HG03025 (cell line): ENCODE measurements at regions not wholly inside any gene's neighbourhood (a gene's known extent, or its start where the extent isn't known, plus 50 kb on each side); places are given as distances from the start of the nearest gene placed in this dataset.

Experiments used
- ATAC-seq: cut with Tn5 transposase; IDR thresholded peaks from one replicate; pipeline ENCODE4 v1.9.1; 2021; ENCODE audit warnings: mild to moderate bottlenecking, moderate library complexity; ENCODE audit not compliant: unreplicated experiment, low FRiP score

DNA sequence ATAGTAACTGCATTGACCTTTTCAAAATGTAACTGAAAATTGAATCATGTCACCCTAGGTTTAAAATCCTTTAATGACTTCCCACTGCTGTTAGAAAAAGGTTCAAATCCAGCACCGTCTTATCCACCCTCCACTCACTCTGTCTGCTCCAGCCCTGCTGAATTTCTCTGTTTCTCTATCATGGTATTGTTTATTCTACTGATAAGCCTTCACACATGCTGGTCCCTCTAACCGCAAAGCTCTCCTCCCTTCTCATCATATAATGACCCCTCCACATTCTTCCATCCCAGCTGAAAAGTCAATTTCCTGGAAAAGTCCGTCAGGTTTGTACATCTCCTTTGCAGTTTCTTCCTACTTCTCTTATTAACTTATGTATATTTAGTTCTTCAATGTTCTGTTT is 389.2 kb upstream of the F9 start:
- no peak for ATAC-seq

GRCh38 chrX:139134316-139134715 is 396.2 kb upstream of the F9 start:
- no peak for ATAC-seq

DNA sequence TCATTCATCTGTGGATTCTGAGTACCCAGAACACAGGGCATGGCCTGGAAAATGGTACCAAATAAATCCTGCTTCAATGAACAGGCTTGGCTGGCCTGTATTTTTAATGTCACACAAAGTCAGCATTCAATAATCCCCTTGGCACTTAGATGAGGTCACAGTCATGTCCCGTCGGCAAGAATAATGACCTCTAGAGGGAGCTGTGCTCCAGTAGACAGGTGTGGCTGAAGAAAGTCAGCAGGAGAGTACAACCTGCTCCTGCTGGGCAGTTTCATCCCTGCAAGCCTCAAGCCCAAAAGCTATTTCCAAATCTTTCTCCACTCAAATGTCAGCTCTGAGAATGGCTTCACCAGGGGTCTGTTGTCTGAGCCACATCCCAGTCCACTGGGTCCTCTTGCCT is 404.0 kb upstream of the F9 start:
- peak; percentile 55 for ATAC-seq

GRCh38 chrX:139125916-139126315 is 404.6 kb upstream of the F9 start:
- no peak for ATAC-seq

DNA sequence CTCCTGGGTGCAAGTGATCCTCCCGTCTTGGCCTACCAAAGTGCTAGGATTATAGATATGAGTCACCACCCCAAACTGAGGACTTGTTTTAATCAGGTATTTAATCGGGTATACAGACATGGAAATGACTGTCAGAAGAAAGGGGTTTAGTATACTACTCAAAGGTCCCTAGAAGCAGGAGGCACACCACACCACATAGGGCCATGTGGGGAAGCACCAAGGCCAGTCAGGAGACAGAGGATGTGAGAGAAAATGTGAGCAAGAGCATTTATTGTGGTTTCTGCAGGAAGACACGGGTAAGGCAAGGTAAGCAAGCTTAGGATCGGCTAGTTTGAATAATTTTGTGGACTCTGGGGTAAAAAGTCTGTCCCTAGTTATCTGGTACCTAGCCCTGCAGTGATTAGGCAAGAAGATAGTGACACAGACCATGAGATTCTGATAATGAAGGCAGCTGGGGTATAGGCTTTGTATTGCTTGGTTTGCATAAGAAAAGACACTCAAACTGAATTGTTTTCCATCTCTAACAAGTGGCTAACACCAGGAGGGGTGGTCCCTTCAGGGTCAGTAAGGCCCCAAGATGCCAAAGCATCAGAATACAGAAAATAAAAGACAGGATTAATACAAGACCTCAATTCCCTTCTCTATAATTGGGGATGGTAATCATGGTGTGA is 408.8 kb upstream of the F9 start:
- ATAC-seq, result no peak

DNA sequence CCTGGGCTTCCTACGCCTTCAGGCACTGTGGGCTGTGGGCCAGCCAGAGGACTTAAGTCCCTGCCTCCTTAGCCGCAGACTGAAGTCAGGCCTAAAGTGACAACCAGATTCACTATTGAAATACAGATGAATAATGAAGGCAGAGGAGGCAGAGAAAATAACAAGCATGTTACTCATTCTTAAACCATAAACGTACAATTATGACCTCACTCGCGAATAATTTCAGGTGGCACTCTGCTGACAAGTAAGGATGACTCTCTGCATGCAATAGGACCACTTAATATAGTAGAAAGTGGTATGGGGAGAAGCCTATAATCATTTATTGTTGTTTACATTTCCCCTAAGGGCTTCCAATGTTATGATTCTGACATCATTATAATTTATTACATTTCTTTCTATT is 409.2 kb upstream of the FGF13 start:
- no peak for ATAC-seq

DNA sequence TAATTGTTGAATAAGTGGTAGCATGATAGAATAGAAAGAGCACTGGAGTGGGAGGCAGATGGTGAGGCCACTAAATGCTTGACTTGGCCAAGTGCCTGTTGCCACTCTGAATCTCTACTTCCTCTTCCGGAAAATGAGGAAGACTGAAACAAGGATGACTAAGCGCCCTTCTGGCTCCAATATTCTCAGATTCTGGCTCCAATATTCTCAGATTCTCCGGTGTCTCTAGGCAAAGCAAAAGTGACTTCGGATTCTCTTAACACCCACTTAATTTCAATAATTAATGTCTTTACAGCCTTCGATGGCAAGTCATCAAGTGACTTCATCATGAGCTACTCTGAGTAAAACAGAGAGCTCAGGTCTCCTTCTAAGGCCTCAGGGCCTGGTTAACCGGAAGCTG is 402.2 kb upstream of the FGF13 start:
- no peak for ATAC-seq

DNA sequence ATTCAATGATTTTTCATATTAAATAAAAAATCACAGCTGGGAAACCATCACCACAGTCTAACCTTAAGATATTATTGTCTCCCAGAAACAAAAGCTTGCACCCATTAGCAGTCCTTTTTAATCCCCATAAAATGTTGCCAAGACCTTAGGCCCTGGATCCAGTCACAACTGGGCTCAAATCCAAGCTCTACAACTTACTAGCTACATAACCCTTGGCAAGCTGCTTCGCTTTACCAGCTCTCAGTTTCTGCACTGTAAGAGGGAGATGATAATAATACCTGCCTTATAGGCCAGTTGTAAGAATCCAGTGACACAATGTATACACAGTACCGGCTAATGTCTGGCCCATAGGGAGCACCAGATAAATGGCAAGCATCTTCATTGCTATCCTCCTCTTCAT is 400.9 kb upstream of the FGF13 start:
- no peak for ATAC-seq

- no peak for ATAC-seq
These were observed 394.6 kb upstream of the FGF13 start for GRCh38 chrX:139106069-139106468.

- no peak for ATAC-seq
These were observed 383.4 kb upstream of the FGF13 start for GRCh38 chrX:139094671-139095592.

DNA sequence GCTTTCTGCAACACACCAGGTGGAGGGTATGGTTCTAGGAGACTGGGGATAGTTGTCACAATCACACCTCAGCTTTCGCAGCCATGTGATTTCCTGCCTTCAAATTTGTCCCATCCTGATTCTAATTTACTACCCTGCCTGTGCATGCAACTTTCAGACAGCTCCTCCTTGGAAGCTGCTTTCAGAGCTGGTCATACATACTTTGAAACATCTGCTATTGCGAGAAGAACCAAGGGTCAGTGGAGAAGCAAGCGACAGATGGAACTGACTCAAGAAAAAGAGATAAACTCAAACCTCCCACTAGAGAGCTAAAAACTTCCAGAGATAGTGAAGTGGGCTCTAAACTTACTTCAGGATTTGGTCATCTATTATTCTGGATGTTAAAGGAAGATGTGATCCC is 381.7 kb upstream of the FGF13 start:
- ATAC-seq, result no peak

DNA sequence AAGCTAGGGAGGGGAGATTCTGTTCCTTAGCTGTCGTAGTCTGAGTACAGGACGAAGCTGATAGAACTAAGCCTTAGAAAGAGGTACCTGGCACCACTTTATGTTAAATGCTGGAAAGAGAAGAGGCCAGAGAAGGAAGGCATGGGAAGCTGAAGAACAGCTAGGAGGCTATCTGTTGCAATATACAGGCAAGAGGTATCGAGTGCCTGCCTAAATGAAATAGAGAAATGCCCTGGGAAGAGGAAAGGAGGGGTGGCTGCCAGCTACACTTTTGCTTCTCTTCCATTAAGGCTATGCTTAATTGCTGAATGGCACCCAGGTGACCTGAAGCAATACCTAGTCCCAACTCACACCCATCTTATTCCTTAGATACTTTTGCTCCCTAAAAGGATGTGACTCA is 380.4 kb upstream of the FGF13 start:
- ATAC-seq, result no peak

GRCh38 chrX:139091066-139091465 is 379.5 kb upstream of the FGF13 start:
- no peak for ATAC-seq

GRCh38 chrX:139086246-139086645 is 374.7 kb upstream of the FGF13 start:
- ATAC-seq, result no peak

DNA sequence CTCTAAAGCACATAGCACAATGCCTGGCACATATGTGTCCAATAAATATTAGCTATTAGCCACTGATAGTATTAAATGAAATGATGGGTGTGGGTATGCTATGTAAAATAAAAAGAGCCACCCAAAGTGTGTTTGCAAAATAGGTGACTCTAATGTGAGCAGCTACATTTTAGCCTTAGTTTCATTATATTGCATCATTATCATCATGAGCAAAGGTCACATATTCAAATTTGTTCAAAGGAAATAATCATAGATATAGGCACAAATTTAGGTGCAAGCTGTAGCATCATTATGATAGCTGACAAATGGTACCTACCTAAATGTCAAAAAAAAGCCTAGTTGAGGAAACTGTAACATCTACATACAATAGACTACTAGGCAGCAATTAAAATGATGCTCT is 373.9 kb upstream of the FGF13 start:
- no peak for ATAC-seq

GRCh38 chrX:139083191-139083590 is 371.7 kb upstream of the FGF13 start:
- no peak for ATAC-seq

DNA sequence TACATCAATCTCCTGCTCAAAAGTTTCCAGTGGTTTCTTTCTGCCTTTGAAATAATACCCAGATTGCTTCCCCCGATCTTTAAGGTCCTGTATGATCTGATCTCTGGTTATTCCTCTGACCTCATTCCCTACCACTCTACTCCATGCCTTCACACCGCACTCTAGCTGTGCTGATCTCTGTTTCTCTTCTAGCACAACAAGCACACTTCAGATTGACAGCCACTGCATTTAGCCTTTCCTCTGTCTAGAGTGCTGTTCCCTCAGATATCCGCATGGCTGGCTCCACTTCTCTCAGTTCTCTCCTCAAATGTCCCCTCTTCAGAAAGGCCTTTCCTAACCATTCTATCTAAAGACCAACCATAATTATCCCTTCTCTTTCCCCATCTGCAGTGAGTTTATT is 370.4 kb upstream of the FGF13 start:
- no peak for ATAC-seq

DNA sequence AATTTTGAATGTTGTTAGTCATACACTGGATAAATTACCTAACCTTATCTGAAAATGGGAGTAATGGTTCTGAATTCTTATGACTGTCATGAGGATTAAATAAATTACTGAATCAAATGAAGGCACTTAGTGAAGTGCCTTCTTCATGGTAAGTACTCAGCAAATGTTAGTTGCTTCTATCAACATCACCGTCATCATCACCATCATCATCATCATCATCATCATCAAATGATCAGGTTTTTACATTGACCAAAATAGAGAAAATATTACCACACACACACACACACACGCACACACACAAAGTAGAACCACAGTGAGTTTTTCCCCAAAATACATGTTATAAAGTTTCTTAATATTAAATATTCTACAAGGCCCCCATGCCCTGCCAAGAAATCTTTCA is 368.3 kb upstream of the FGF13 start:
- ATAC-seq, result no peak

- no peak for ATAC-seq
These were observed 367.3 kb upstream of the FGF13 start for GRCh38 chrX:139078761-139079280.

DNA sequence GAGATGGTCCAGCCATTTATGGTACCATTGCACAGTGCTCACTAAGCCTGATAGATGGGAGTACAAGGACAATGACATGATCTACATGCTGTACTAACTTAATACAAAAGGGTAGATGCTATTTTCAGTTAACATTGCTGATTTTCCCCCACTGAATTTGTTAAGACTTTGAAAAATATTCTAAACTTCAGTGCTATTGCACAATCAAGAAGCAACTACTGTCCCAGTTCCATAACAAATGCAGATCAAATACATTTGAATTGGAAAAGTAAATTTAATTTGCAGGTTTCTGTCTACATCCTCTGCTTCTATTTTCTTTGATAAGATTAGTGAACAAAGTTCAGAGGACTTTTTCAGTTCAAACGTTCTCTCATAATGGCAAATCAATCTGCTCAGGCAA is 366.8 kb upstream of the FGF13 start:
- no peak for ATAC-seq

DNA sequence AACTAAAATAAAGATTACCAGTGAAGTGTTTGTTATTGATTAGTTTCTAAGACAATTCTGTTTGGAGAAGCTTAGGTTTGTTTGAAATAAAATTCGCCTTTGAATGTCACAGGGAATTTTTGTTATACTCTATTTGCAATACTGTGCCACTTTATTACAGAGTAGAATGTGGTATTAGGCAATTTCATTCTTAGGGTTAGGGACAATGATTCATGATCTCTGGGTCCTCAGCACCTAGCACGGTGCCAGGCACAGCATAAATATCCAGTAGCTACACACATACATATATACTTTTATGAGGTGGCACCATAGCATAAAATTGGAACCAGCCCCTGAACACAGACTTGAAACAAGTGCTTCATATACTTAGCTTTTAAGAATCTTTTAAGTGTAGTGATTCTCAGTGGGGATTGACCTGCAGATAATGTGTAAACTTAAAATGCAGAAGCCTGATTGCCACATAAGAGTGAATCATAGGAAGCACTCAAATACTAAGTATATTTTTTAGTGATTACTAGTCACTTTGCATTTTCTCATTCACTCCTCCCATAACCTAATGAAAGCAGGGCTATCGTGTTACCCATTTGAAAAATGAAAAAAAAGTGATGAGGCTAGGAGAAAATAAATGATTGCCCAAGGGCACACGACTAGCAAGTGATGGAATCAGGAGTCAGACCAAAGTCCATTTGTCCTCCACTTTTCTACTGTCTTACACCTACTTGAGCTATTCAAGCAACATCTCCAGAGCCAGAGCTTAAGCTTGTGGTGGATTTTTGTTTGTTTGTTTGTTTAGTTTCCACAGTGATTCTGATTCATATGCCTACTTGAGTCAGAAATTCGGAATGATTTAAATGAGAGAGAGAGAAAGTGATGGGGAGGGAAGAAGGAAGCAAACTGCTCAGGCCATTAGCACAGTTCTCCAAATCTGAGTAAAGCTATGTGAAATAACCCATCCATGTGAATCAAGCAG is 366.0 kb upstream of the FGF13 start:
- ATAC-seq, result no peak
